ENCODE measurements at regions not wholly inside any gene's neighbourhood (a gene's known extent, or its start where the extent isn't known, plus 50 kb on each side); places are given as distances from the start of the nearest gene placed in this dataset.

DNA sequence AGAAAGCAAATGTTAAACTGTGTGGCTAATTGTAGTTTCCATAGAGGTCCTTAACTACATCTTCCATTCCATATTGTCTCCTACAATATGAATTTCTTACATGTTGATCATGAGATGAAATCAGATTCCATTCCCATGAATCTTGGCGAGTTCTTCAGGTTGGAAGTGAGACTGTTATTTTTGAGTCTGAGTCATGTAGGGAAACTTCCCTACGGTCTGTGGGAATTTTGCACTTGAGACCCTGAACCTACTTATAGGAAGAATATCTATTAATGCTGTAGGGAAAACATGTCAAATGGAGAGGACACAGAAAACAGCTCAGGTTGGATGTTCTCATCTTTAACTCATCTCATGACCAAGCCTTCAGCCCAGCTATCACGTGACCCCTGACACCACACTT, 1226.0 kb downstream of the CDY2B start:
- TF ChIP-seq POLR2AphosphoS5 (IDR thresholded peaks at IDR 0.05) (no peak), CTCF (IDR thresholded peaks at IDR 0.05 in 8 of 11, conservative IDR thresholded peaks at IDR 0.05 in 3 of 11) (no peak)
